HG02884 (cell line): ENCODE measurements at regions not wholly inside any gene's neighbourhood (a gene's known extent, or its start where the extent isn't known, plus 50 kb on each side); places are given as distances from the start of the nearest gene placed in this dataset.

Experiments used
- ATAC-seq: cut with Tn5 transposase; IDR thresholded peaks from one replicate; pipeline ENCODE4 v1.9.1; 2021; ENCODE audit warnings: mild to moderate bottlenecking, moderate library complexity; ENCODE audit not compliant: unreplicated experiment

GRCh38 chr6:100944644-100945043 lies 63.5 kb upstream of the ASCC3 start:
- no peak for ATAC-seq

GRCh38 chr6:100946021-100946540 lies 65.0 kb upstream of the ASCC3 start:
- no peak for ATAC-seq

GRCh38 chr6:100946711-100947110 lies 65.6 kb upstream of the ASCC3 start:
- no peak for ATAC-seq

DNA sequence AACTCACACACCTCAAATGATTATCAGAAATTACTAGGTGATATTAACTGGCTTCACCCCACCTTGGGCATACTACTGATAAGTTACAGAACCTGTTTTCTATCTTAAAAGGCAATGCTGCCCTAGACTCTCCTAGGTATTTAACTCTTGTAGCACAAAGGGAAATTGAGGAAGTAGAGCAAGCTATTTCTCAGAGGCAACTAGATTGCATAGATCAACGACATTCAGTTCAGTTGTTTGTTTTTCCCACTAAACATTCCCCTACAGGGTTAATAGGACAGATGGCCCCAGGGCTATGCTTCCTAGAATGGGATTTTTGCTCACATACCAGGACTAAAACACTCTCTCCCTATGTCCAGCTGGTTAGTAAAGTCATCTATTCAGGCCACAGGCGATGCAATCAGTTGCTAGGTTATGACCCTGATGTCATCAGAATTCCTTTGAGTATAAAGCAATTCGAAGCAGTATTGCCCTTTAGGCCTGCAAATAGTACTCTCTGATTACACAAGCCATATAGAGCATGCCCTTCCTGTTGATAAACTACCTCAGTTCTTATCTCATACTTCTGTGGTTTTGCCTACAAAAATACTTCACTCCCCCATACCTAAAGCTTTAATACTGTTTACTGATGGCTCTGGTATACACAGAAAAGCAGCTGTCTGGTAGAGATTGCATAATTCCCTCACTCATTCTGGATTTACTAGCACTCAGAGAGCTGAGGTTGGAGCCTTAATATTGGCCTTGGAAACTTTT lies 67.4 kb upstream of the ASCC3 start:
- ATAC-seq: no peak

DNA sequence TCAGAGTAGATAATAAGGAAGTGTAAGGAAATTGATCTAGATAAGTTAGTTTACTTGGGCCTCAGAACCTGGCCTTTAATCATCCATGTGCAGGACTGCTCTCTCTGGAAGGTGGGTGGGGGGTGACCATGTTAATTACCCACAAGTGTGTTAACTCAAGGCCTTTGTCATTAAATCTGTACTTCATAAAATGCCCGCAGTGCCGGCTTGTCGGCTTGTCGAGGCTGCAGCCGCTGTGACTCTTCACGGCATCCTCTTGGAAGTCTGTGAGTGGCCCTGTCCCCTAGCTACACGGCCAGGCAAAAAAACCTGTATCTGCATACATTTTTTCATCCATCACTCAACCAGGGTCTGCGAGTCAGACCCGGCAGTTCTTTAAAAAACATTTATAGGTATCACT lies 70.9 kb upstream of the ASCC3 start:
- ATAC-seq: no peak

DNA sequence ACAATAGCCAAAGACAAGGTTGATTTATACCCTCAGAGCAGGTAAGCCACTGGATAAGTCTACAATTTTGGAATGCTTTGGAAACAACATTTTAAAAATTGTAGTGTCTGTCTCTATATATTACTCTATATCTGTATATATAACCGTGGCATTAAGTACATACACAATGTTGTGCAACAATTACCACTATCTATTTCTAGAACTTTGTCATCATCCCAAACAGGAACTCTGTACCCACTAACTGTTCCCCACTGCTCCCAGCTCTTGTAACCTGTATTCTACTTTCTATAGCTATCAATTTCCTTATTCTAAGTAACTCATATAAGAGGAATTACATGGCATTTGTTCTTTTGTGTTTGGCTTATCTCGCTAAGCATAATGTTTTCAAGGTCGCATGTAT lies 78.2 kb upstream of the ASCC3 start:
- ATAC-seq: no peak

DNA sequence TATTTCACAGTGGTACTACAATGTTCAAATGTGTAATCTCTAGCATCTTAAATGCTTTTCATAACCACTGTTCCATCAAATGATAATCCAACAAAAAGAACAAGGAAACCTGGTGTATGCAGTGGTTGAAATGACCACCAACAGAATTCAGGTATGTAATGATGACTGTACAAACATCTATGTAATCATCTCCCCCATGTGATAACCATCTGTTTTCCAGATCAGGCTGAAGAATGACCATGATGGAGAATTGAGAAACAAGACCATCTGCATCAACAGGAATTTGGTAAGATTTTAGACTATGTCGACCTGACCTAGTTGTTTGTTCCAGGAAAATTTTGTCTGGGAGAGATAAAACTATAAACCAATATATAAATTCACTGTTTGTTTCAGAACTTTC lies 81.3 kb upstream of the ASCC3 start:
- no peak for ATAC-seq

DNA sequence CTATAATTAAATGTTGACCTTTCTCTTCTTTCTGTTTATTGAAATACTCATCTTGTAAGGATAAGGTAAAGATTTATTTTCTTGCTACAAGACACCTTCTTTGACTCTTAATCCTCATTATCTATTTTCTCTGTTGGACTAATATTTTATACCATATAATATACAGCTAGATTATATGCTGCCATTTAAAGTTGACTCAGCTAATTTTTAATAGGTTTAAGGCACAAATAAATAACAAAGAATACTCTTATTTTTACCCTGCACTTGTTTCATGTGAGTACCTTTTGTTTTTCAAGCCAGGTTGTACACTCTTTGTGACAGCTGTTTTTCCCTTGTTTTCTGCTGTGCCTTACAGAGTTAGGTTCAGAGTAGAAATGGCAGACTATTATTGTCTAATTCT lies 83.9 kb upstream of the ASCC3 start:
- no peak for ATAC-seq

DNA sequence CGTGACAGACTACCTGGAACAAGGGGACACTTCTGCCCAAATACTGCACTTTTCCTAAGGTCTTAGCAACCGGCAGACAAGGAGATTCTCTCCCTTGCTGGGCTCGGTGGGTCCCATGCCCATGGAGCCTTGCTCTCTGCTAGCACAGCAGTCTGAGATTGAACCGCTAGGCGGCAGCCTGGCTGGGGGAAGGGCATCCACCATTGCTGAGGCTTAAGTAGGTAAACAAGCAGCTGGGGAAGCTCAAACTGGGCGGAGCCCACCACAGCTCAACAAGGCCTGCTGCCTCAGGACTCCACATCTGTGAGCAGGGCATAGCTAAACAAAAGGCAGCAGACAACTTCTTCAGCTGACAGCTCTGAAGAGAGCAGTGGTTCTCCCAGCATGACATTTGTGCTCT lies 87.8 kb upstream of the ASCC3 start:
- ATAC-seq: no peak

DNA sequence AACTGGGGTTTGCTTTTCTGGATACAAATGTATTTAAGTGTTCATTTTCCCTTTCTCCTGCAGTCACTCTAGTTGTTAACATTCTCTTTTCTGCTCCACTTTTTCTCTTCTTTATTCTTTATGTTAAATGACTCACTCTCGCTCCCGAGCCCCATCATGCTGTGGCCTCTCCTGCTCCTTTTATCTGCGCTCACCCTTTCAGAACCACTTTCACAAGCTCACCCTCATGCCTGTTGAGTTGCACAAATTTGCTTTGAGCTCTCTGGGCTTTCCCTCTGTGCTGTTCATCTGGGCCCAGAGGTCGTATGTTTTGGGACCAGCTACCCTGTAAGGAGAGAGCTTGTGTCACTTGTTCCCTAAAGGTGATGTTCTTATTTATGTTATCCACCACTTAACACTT lies 98.1 kb upstream of the ASCC3 start:
- no peak for ATAC-seq

GRCh38 chr6:100980949-100981348 lies 99.8 kb upstream of the ASCC3 start:
- no peak for ATAC-seq

DNA sequence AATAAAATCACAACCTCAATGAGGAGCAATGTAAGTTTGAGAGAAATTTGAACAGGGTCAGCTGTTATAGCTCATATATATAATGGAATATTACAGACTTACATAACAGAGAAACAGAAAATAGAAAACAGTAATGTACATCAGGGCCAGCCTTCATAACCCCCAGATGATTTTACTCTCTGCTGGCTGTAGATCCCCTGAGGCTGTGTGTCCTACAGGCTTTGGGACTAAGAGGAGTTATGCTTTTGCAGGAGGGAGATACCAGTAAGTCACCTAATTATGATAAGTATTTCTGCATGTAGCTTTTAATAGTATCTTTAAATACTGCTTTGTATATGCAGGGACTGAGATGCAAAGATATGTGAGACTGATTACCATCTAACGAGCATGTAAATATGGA lies 105.8 kb upstream of the ASCC3 start:
- no peak for ATAC-seq

- no peak for ATAC-seq
Observed at GRCh38 chr6:100987556-100987955, 106.4 kb upstream of the ASCC3 start.

DNA sequence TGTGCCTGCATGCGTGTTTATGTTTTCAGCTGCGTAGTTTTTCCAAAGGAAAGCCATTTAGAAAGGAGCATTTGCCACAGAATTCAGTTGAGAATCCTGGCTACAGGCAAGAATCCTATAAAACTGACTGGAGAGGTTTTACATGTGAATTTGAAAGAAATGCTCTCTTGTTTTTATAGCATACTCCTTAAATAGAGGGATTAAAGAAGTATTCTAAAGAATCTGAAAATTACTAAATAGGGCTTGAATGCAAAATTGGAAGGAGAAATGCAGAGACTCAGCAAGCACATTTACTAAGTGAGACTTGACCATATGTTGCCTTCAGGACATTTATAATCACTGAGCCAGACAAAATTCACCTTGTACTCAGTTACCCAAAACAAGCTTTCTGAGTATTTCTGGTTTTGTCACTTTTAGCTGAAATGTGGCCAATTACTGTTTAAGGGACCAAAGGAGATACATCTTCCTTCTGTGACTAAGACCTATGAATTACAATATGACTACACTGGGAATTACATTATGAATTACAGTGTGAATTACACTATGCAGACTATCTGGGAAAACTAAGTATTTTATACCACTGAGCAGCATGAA lies 107.4 kb upstream of the ASCC3 start:
- no peak for ATAC-seq

GRCh38 chr6:100990070-100990469 lies 108.9 kb upstream of the ASCC3 start:
- ATAC-seq: no peak

- ATAC-seq: no peak
Observed at GRCh38 chr6:100996409-100996808, 115.3 kb upstream of the ASCC3 start.

GRCh38 chr6:100998111-100998510 lies 117.0 kb upstream of the ASCC3 start:
- no peak for ATAC-seq

- ATAC-seq: no peak
Observed at GRCh38 chr6:100999034-100999597, 118.0 kb upstream of the ASCC3 start.

- ATAC-seq: no peak
Observed at GRCh38 chr6:101000341-101000740, 119.2 kb upstream of the ASCC3 start.

DNA sequence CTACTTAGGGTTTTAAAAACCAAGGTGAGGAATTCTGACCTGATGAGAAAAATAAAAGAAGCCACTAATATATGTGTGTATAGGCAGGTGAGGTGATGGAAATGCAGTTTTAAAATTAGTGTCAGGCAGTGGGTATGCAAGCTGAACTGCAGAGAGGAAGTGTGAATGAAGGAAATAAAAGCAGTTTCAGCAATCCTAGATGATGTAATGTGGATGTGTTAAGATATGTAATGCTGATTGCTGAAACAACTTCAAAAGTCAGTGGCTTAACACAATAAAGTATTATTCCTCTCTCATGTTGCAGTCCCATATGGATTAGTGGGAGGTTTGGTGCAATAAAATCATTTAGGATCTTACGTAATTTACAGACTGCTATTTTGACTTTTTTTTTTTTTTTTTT lies 119.9 kb upstream of the ASCC3 start:
- ATAC-seq: no peak

GRCh38 chr6:101001607-101002006 lies 120.5 kb upstream of the ASCC3 start:
- ATAC-seq: no peak

DNA sequence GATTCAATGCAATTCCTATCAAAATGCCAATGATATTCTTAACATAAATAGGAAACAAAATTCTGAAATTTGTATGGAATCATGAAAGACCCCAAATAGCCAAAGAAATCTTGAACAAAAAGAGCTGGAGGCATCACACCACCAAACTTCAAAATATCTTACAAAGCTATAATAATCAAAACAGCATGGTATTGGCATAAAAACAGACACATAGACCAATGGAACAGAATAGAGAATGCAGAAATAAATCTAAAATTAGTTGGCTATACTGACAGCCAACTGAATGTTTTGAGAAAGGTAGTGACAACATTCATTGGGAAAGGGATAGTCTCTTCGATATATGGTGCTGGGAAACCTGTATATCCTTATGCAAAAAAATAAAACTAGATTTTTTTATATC lies 121.9 kb upstream of the ASCC3 start:
- ATAC-seq: no peak
